Neural progenitor cell (in vitro differentiated cells): ENCODE measurements at regions not wholly inside any gene's neighbourhood (a gene's known extent, or its start where the extent isn't known, plus 50 kb on each side); places are given as distances from the start of the nearest gene placed in this dataset.

Experiments used
- DNase-seq: peaks from one replicate; pipeline ENCODE4 v3.0.0-alpha.2; 2016; ENCODE audit warnings: low spot score
- H2AFZ ChIP-seq: fragments of 200-600 bp; sonication (generic); replicated peaks from 2 replicates; pipeline ENCODE4 v1.6.1; 2016; ENCODE audit warnings: antibody characterized with exemption
- H3F3A ChIP-seq: fragments of 200-600 bp; sonication (generic); 2 replicates; pipeline ENCODE4 v1.6.1; 2016; ENCODE audit warnings: antibody characterized with exemption, low read depth
- H3K27ac ChIP-seq: fragments of 200-600 bp; sonication (generic); 2 replicates; pipeline ENCODE4 v1.5.1; 2016; ENCODE audit warnings: mild to moderate bottlenecking
- H3K27me3 ChIP-seq: fragments of 200-600 bp; sonication (generic); 2 replicates; pipeline ENCODE4 v1.6.1; 2016; ENCODE audit warnings: mild to moderate bottlenecking, moderate library complexity
- H3K36me3 ChIP-seq: fragments of 200-600 bp; sonication (generic); 2 replicates; pipeline ENCODE4 v1.5.1; 2016
- H3K4me1 ChIP-seq: fragments of 200-600 bp; sonication (generic); 2 replicates; pipeline ENCODE4 v1.6.1; 2016; ENCODE audit warnings: mixed run types
- H3K4me2 ChIP-seq: fragments of 200-600 bp; sonication (generic); 2 replicates; pipeline ENCODE4 v1.6.1; 2016
- H3K4me3 ChIP-seq: fragments of 200-600 bp; sonication (generic); 2 replicates; pipeline ENCODE4 v1.5.1; 2016
- H3K79me2 ChIP-seq: fragments of 200-600 bp; sonication (generic); 2 replicates; pipeline ENCODE4 v1.6.1; 2016; ENCODE audit warnings: low read depth
- H3K9ac ChIP-seq: fragments of 200-600 bp; sonication (generic); 2 replicates; pipeline ENCODE4 v1.6.1; 2016
- H3K9me3 ChIP-seq: fragments of 200-600 bp; sonication (generic); 2 replicates; pipeline ENCODE4 v1.5.1; 2016; ENCODE audit warnings: low read depth
- H4K20me1 ChIP-seq: fragments of 200-600 bp; sonication (generic); 2 replicates; pipeline ENCODE4 v1.6.1; 2016; ENCODE audit warnings: low read depth
- H3K27ac Mint-ChIP-seq: 3 replicates; pipeline ENCODE4 v1.8.0; 2021; ENCODE audit warnings: mixed read lengths
- H3K27me3 Mint-ChIP-seq: 2 replicates; pipeline ENCODE4 v1.8.0; 2022; ENCODE audit warnings: low read depth, mild to moderate bottlenecking, inconsistent platforms, moderate library complexity, mixed read lengths; ENCODE audit not compliant: insufficient read depth
- H3K36me3 Mint-ChIP-seq: 3 replicates; pipeline ENCODE4 v1.8.0; 2021; ENCODE audit warnings: mixed read lengths
- H3K4me1 Mint-ChIP-seq: 3 replicates; pipeline ENCODE4 v1.8.0; 2021; ENCODE audit warnings: mixed read lengths
- H3K4me3 Mint-ChIP-seq: 3 replicates; pipeline ENCODE4 v1.8.0; 2021; ENCODE audit warnings: mild to moderate bottlenecking, moderate library complexity, mixed read lengths
- H3K9me3 Mint-ChIP-seq: 3 replicates; pipeline ENCODE4 v1.8.0; 2020; ENCODE audit warnings: mixed read lengths
- CTCF ChIP-seq: fragments of 200-600 bp; sonication (generic); IDR thresholded peaks from 2 replicates; pipeline ENCODE4 v1.5.1; 2017; ENCODE audit warnings: antibody characterized with exemption, mild to moderate bottlenecking
- EZH2 ChIP-seq: fragments of 200-600 bp; sonication (generic); IDR thresholded peaks from 2 replicates; pipeline ENCODE4 v1.6.1; 2017; ENCODE audit warnings: antibody characterized with exemption, mild to moderate bottlenecking, moderate library complexity
- EZH2phosphoT487 ChIP-seq: fragments of 200-600 bp; sonication (generic); IDR thresholded peaks from 2 replicates; pipeline ENCODE4 v1.6.1; 2017; ENCODE audit warnings: antibody characterized with exemption

- Histone ChIP-seq H3K4me1 (peaks cover 13% of the 10 kb centered on the region), H4K20me1 (no peaks in the 10 kb centered on the region), H3K4me3 (no peak overlapping the region), H3F3A (no peaks in the 10 kb centered on the region), H2AFZ (peak overlapping the region; percentile 65), H3K9ac (no peak overlapping the region), H3K79me2 (no peaks in the 10 kb centered on the region), H3K4me2 (no peak overlapping the region), H3K9me3 (no peaks in the 10 kb centered on the region), H3K36me3 (no peaks in the 10 kb centered on the region), H3K27me3 (peaks cover 35% of the 10 kb centered on the region), H3K27ac (no peak overlapping the region)
- Mint-ChIP-seq H3K4me3 (no peak overlapping the region), H3K27me3 (no peaks in the 10 kb centered on the region), H3K36me3 (no peaks in the 10 kb centered on the region), H3K27ac (no peak overlapping the region), H3K4me1 (peaks cover 11% of the 10 kb centered on the region), H3K9me3 (no peaks in the 10 kb centered on the region)
- TF ChIP-seq EZH2phosphoT487 (no peak), EZH2 (no peak), CTCF (peak; percentile 85)
- peak; percentile 94 for DNase-seq
Observed at GRCh38 chr14:21913759-21914158, 240.1 kb upstream of the OR4E1 start.

DNA sequence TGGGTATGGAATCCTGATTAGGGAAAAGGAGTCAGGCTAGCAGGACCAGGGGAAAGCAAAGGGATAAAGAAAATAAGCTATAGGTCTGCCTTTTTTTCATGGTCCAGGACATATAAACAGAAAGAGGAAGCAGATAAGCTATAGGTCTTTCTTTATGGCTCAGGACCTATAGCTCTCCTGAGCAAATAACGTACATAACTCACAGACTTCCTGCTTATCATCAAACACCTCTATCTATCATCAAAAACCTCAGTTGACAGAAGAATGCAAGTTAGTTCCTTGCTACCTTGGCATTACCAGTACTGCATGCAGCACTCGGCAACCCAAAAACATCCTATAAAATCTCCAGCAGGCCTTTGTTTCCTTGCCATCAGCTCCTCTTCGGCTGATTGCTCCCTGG, 238.7 kb upstream of the OR4E1 start:
- no peak overlapping the region for H3K4me3 Mint-ChIP-seq
- no peaks in the 10 kb centered on the region for H3K9me3 Mint-ChIP-seq

GRCh38 chr14:21911877-21912276, 238.3 kb upstream of the OR4E1 start:
- H4K20me1 ChIP-seq: no peaks in the 10 kb centered on the region
- DNase-seq: no peak
- H3F3A ChIP-seq: no peaks in the 10 kb centered on the region
- peaks cover 11% of the 10 kb centered on the region for H3K4me1 Mint-ChIP-seq
- no peak overlapping the region for H3K27ac Mint-ChIP-seq
- H3K9me3 ChIP-seq: no peaks in the 10 kb centered on the region
- H2AFZ ChIP-seq: no peak overlapping the region
- no peak overlapping the region for H3K27ac ChIP-seq
- TF ChIP-seq EZH2phosphoT487 (no peak), EZH2 (no peak), CTCF (no peak)
- no peak overlapping the region for H3K4me3 Mint-ChIP-seq
- no peaks in the 10 kb centered on the region for H3K79me2 ChIP-seq
- no peaks in the 10 kb centered on the region for H3K9me3 Mint-ChIP-seq
- no peak overlapping the region for H3K4me3 ChIP-seq
- H3K4me1 ChIP-seq: peaks cover 13% of the 10 kb centered on the region
- no peaks in the 10 kb centered on the region for H3K27me3 Mint-ChIP-seq
- no peak overlapping the region for H3K4me2 ChIP-seq
- H3K9ac ChIP-seq: no peak overlapping the region
- no peaks in the 10 kb centered on the region for H3K36me3 Mint-ChIP-seq
- no peaks in the 10 kb centered on the region for H3K36me3 ChIP-seq
- H3K27me3 ChIP-seq: peaks cover 31% of the 10 kb centered on the region

More for the DNA sequence above, 238.7 kb upstream of the OR4E1 start:
- Histone ChIP-seq H3F3A (no peaks in the 10 kb centered on the region), H3K9ac (no peak overlapping the region), H3K27me3 (peaks cover 31% of the 10 kb centered on the region), H3K36me3 (no peaks in the 10 kb centered on the region), H3K9me3 (no peaks in the 10 kb centered on the region), H3K4me1 (peaks cover 13% of the 10 kb centered on the region), H3K4me2 (no peak overlapping the region), H3K79me2 (no peaks in the 10 kb centered on the region), H4K20me1 (no peaks in the 10 kb centered on the region), H3K4me3 (no peak overlapping the region), H2AFZ (no peak overlapping the region), H3K27ac (no peak overlapping the region)
- H3K4me1 Mint-ChIP-seq: peaks cover 11% of the 10 kb centered on the region
- TF ChIP-seq EZH2 (no peak), EZH2phosphoT487 (no peak), CTCF (no peak)
- H3K36me3 Mint-ChIP-seq: no peaks in the 10 kb centered on the region
- H3K27me3 Mint-ChIP-seq: no peaks in the 10 kb centered on the region
- H3K27ac Mint-ChIP-seq: no peak overlapping the region
- no peak for DNase-seq
